Activated naive CD8-positive, alpha-beta T cell (primary cell): ENCODE measurements at regions not wholly inside any gene's neighbourhood (a gene's known extent, or its start where the extent isn't known, plus 50 kb on each side); places are given as distances from the start of the nearest gene placed in this dataset.
A peak's percentile ranks its signal among the peaks of the same experiment; 100 is the strongest.

Experiments used
- H3K27ac Mint-ChIP-seq: one replicate; pipeline ENCODE4 v1.8.0; 2021; ENCODE audit warnings: mixed read lengths
- H3K27me3 Mint-ChIP-seq: one replicate; pipeline ENCODE4 v1.8.0; 2021; ENCODE audit warnings: mixed read lengths
- H3K36me3 Mint-ChIP-seq: one replicate; pipeline ENCODE4 v1.8.0; 2021; ENCODE audit warnings: mixed read lengths
- H3K4me1 Mint-ChIP-seq: one replicate; pipeline ENCODE4 v1.8.0; 2021; ENCODE audit warnings: low read depth, mixed read lengths
- H3K4me3 Mint-ChIP-seq: one replicate; pipeline ENCODE4 v1.8.0; 2021; ENCODE audit warnings: mild to moderate bottlenecking, mixed read lengths
- H3K9me3 Mint-ChIP-seq: one replicate; pipeline ENCODE4 v1.8.0; 2021; ENCODE audit warnings: low read depth, mixed read lengths

GRCh38 chr3:30504939-30505338 is 101.5 kb upstream of the TGFBR2 start:
- H3K4me3 Mint-ChIP-seq: no peak overlapping the region
- H3K9me3 Mint-ChIP-seq: peaks cover 3% of the 10 kb centered on the region
- H3K27me3 Mint-ChIP-seq: no peaks in the 10 kb centered on the region
- peaks cover 17% of the 10 kb centered on the region for H3K4me1 Mint-ChIP-seq
- H3K27ac Mint-ChIP-seq: no peak overlapping the region
- H3K36me3 Mint-ChIP-seq: peaks cover 7% of the 10 kb centered on the region

- Mint-ChIP-seq H3K36me3 (peaks cover under 1% of the 10 kb centered on the region), H3K27me3 (no peaks in the 10 kb centered on the region), H3K4me1 (peaks cover 19% of the 10 kb centered on the region), H3K9me3 (peaks cover 1% of the 10 kb centered on the region), H3K4me3 (no peak overlapping the region), H3K27ac (no peak overlapping the region)
These were observed 100.4 kb upstream of the TGFBR2 start for GRCh38 chr3:30505866-30506520.

- peaks cover 14% of the 10 kb centered on the region for H3K4me1 Mint-ChIP-seq
- H3K4me3 Mint-ChIP-seq: no peak overlapping the region
- no peaks in the 10 kb centered on the region for H3K36me3 Mint-ChIP-seq
- no peak overlapping the region for H3K27ac Mint-ChIP-seq
- no peaks in the 10 kb centered on the region for H3K27me3 Mint-ChIP-seq
- H3K9me3 Mint-ChIP-seq: no peaks in the 10 kb centered on the region
These were observed 98.1 kb upstream of the TGFBR2 start for GRCh38 chr3:30508339-30508738.

- Mint-ChIP-seq H3K4me3 (no peak overlapping the region), H3K36me3 (no peaks in the 10 kb centered on the region), H3K27me3 (no peaks in the 10 kb centered on the region), H3K9me3 (no peaks in the 10 kb centered on the region), H3K27ac (no peak overlapping the region), H3K4me1 (peaks cover 13% of the 10 kb centered on the region)
These were observed 95.8 kb upstream of the TGFBR2 start for GRCh38 chr3:30510596-30510995.

- H3K4me1 Mint-ChIP-seq: peaks cover 13% of the 10 kb centered on the region
- H3K4me3 Mint-ChIP-seq: peak overlapping the region; percentile 63
- H3K27ac Mint-ChIP-seq: peak overlapping the region; percentile 61
- no peaks in the 10 kb centered on the region for H3K27me3 Mint-ChIP-seq
- no peaks in the 10 kb centered on the region for H3K36me3 Mint-ChIP-seq
- H3K9me3 Mint-ChIP-seq: no peaks in the 10 kb centered on the region
These were observed 94.7 kb upstream of the TGFBR2 start for GRCh38 chr3:30511524-30512251.

GRCh38 chr3:30512576-30512975 is 93.8 kb upstream of the TGFBR2 start:
- Mint-ChIP-seq H3K4me3 (no peak overlapping the region), H3K27ac (no peak overlapping the region), H3K4me1 (peaks cover 14% of the 10 kb centered on the region), H3K36me3 (no peaks in the 10 kb centered on the region), H3K27me3 (no peaks in the 10 kb centered on the region), H3K9me3 (no peaks in the 10 kb centered on the region)

GRCh38 chr3:30513374-30514152 is 92.8 kb upstream of the TGFBR2 start:
- no peak overlapping the region for H3K27ac Mint-ChIP-seq
- no peak overlapping the region for H3K4me3 Mint-ChIP-seq
- no peaks in the 10 kb centered on the region for H3K36me3 Mint-ChIP-seq
- H3K9me3 Mint-ChIP-seq: no peaks in the 10 kb centered on the region
- no peaks in the 10 kb centered on the region for H3K27me3 Mint-ChIP-seq
- peaks cover 20% of the 10 kb centered on the region for H3K4me1 Mint-ChIP-seq

GRCh38 chr3:30516238-30516637 is 90.2 kb upstream of the TGFBR2 start:
- Mint-ChIP-seq H3K27me3 (no peaks in the 10 kb centered on the region), H3K9me3 (no peaks in the 10 kb centered on the region), H3K36me3 (no peaks in the 10 kb centered on the region), H3K4me1 (peaks cover 19% of the 10 kb centered on the region), H3K27ac (no peak overlapping the region), H3K4me3 (no peak overlapping the region)

- no peaks in the 10 kb centered on the region for H3K27me3 Mint-ChIP-seq
- no peak overlapping the region for H3K27ac Mint-ChIP-seq
- H3K4me1 Mint-ChIP-seq: peaks cover 11% of the 10 kb centered on the region
- H3K4me3 Mint-ChIP-seq: no peak overlapping the region
- no peaks in the 10 kb centered on the region for H3K36me3 Mint-ChIP-seq
- no peaks in the 10 kb centered on the region for H3K9me3 Mint-ChIP-seq
These were observed 88.1 kb upstream of the TGFBR2 start for GRCh38 chr3:30518181-30518864.

- H3K4me1 Mint-ChIP-seq: peaks cover 11% of the 10 kb centered on the region
- H3K36me3 Mint-ChIP-seq: no peaks in the 10 kb centered on the region
- no peaks in the 10 kb centered on the region for H3K27me3 Mint-ChIP-seq
- H3K4me3 Mint-ChIP-seq: no peak overlapping the region
- H3K27ac Mint-ChIP-seq: no peak overlapping the region
- H3K9me3 Mint-ChIP-seq: no peaks in the 10 kb centered on the region
These were observed 87.5 kb upstream of the TGFBR2 start for GRCh38 chr3:30518872-30519271.

- no peak overlapping the region for H3K4me3 Mint-ChIP-seq
- H3K9me3 Mint-ChIP-seq: no peaks in the 10 kb centered on the region
- no peaks in the 10 kb centered on the region for H3K27me3 Mint-ChIP-seq
- peaks cover 23% of the 10 kb centered on the region for H3K4me1 Mint-ChIP-seq
- H3K36me3 Mint-ChIP-seq: no peaks in the 10 kb centered on the region
- H3K27ac Mint-ChIP-seq: no peak overlapping the region
These were observed 85.7 kb upstream of the TGFBR2 start for GRCh38 chr3:30520699-30521098.

GRCh38 chr3:30521156-30521715 is 85.2 kb upstream of the TGFBR2 start:
- H3K27ac Mint-ChIP-seq: no peak overlapping the region

GRCh38 chr3:30522476-30522875 is 83.9 kb upstream of the TGFBR2 start:
- Mint-ChIP-seq H3K36me3 (no peaks in the 10 kb centered on the region), H3K4me3 (no peak overlapping the region), H3K9me3 (no peaks in the 10 kb centered on the region), H3K4me1 (peaks cover 23% of the 10 kb centered on the region), H3K27ac (no peak overlapping the region), H3K27me3 (no peaks in the 10 kb centered on the region)

More at GRCh38 chr3:30521156-30521715, 85.2 kb upstream of the TGFBR2 start:
- Mint-ChIP-seq H3K27me3 (no peaks in the 10 kb centered on the region), H3K4me1 (peaks cover 23% of the 10 kb centered on the region), H3K4me3 (no peak overlapping the region), H3K36me3 (no peaks in the 10 kb centered on the region), H3K9me3 (no peaks in the 10 kb centered on the region)

GRCh38 chr3:30523366-30523765 is 83.0 kb upstream of the TGFBR2 start:
- H3K27me3 Mint-ChIP-seq: no peaks in the 10 kb centered on the region
- H3K4me3 Mint-ChIP-seq: no peak overlapping the region
- peaks cover 17% of the 10 kb centered on the region for H3K4me1 Mint-ChIP-seq
- H3K9me3 Mint-ChIP-seq: no peaks in the 10 kb centered on the region
- H3K27ac Mint-ChIP-seq: no peak overlapping the region
- H3K36me3 Mint-ChIP-seq: no peaks in the 10 kb centered on the region
